ENCODE measurements at regions not wholly inside any gene's neighbourhood (a gene's known extent, or its start where the extent isn't known, plus 50 kb on each side); places are given as distances from the start of the nearest gene placed in this dataset.

DNA sequence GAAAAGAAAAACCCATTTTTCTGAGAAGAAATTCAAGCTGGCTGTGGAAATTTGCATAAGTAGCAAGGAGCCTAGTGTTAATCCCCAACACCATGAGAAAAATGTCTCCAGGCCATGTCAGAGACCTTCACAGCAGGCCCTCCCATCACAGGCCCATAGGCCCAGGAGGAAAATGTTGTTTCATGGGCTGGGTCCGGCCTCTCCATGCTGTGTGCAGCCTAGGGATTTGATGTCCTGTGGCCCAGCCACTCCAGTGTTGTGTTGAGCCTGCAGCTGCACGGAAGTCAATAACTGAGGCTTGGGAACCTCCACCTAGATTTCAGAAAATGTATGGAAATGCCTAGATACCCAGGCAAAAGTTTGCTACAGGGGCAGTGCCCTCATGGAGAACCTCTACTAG is 432.2 kb downstream of the IPO8 start:
- Mint-ChIP-seq H3K27ac (ENCODE audit: unreplicated experiment) (no peak overlapping the region), H3K36me3 (ENCODE audit: unreplicated experiment) (no peaks in the 10 kb centered on the region), H3K4me1 (ENCODE audit: unreplicated experiment) (peaks cover 3% of the 10 kb centered on the region), H3K9me3 (ENCODE audit: unreplicated experiment) (peaks cover 15% of the 10 kb centered on the region), H3K27me3 (ENCODE audit: unreplicated experiment) (peaks cover 18% of the 10 kb centered on the region), H3K4me3 (ENCODE audit: unreplicated experiment) (no peak overlapping the region)
- no peak for DNase-seq (ENCODE audit: extremely low spot score, unreplicated experiment)
- TF ChIP-seq CTCF (IDR thresholded peaks at IDR 0.05): no peak

DNA sequence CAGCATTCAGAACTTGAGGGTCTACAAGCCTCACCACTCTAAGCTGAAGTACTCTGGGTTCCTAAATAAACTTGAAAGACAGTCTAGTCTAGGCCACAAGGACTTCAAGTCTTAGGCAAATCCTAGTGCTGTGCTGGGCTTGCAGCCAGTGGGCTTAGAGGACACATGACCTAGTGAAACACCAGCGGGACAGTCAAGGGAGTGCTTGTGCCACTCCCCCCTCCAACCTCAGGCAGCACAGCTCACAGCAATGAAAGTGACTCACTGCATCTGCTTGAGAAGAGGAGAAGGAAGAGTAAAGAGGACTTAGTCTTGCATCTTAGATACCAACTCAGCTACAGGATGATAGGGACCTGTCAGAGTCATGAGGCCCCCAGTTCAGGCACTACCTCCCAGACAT is 438.1 kb downstream of the IPO8 start:
- DNase-seq (ENCODE audit: extremely low spot score, unreplicated experiment): no peak
- no peak overlapping the region for H3K4me3 Mint-ChIP-seq (ENCODE audit: unreplicated experiment)
- peaks cover 20% of the 10 kb centered on the region for H3K27me3 Mint-ChIP-seq (ENCODE audit: unreplicated experiment)
- H3K4me1 Mint-ChIP-seq (ENCODE audit: unreplicated experiment): no peaks in the 10 kb centered on the region
- no peak overlapping the region for H3K27ac Mint-ChIP-seq (ENCODE audit: unreplicated experiment)
- TF ChIP-seq CTCF (IDR thresholded peaks at IDR 0.05): no peak
- H3K36me3 Mint-ChIP-seq (ENCODE audit: unreplicated experiment): no peaks in the 10 kb centered on the region
- no peaks in the 10 kb centered on the region for H3K9me3 Mint-ChIP-seq (ENCODE audit: unreplicated experiment)

- Mint-ChIP-seq H3K4me3 (ENCODE audit: unreplicated experiment) (no peak overlapping the region), H3K27me3 (ENCODE audit: unreplicated experiment) (peaks cover 13% of the 10 kb centered on the region), H3K9me3 (ENCODE audit: unreplicated experiment) (no peaks in the 10 kb centered on the region), H3K4me1 (ENCODE audit: unreplicated experiment) (no peaks in the 10 kb centered on the region), H3K36me3 (ENCODE audit: unreplicated experiment) (no peaks in the 10 kb centered on the region), H3K27ac (ENCODE audit: unreplicated experiment) (no peak overlapping the region)
- no peak for DNase-seq (ENCODE audit: extremely low spot score, unreplicated experiment)
- no peak for TF ChIP-seq CTCF (IDR thresholded peaks at IDR 0.05)
Observed at GRCh38 chr12:30251546-30251945, 444.1 kb downstream of the IPO8 start.

DNA sequence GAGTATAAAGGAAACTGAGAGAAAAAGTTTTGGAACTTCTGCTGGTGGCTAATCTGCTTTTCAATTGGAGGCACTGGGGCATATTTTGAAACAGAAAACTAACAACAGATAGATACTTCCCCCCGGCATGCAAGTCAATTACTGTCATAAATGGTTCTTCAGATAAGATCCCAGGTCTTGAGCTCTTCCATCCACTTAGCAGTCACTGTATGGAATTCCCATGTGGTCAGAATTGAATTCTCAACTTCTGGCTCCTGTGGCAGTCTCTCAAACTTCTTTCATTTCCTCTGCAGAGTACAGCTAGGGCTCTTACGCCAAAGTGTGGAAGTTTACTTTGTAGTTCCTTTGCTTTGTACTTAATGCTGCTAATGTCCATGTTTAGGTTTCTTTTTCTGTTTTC is 452.2 kb downstream of the IPO8 start:
- H3K27ac Mint-ChIP-seq (ENCODE audit: unreplicated experiment): no peak overlapping the region

DNA sequence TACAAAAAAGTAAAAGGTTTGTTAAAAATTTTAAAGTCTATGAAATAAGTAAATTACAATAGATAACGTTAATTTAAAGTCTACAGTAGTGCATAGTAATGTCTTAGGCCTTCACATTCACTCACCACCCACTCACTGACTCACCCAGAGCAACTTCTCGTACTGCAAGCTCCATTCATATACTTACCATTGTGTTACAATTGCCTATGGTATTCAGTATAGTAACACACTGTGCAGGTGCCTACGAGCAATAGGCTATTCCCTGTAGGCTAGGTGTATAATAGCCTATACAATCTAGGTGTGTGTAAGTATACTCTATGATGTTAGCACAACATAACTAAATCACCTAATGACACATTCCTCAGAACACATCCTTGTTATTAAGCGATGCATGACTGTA is 435.3 kb upstream of the TMTC1 start:
- Mint-ChIP-seq H3K27me3 (ENCODE audit: unreplicated experiment) (peaks cover 14% of the 10 kb centered on the region), H3K27ac (ENCODE audit: unreplicated experiment) (no peak overlapping the region), H3K36me3 (ENCODE audit: unreplicated experiment) (no peaks in the 10 kb centered on the region), H3K4me3 (ENCODE audit: unreplicated experiment) (no peak overlapping the region), H3K9me3 (ENCODE audit: unreplicated experiment) (no peaks in the 10 kb centered on the region), H3K4me1 (ENCODE audit: unreplicated experiment) (no peaks in the 10 kb centered on the region)
- no peak for TF ChIP-seq CTCF (IDR thresholded peaks at IDR 0.05)
- DNase-seq (ENCODE audit: extremely low spot score, unreplicated experiment): no peak

More for the DNA sequence above, 452.2 kb downstream of the IPO8 start:
- Mint-ChIP-seq H3K27me3 (ENCODE audit: unreplicated experiment) (peaks cover 28% of the 10 kb centered on the region), H3K4me3 (ENCODE audit: unreplicated experiment) (no peak overlapping the region), H3K9me3 (ENCODE audit: unreplicated experiment) (no peaks in the 10 kb centered on the region), H3K4me1 (ENCODE audit: unreplicated experiment) (no peaks in the 10 kb centered on the region), H3K36me3 (ENCODE audit: unreplicated experiment) (no peaks in the 10 kb centered on the region)
- no peak for DNase-seq (ENCODE audit: extremely low spot score, unreplicated experiment)
- no peak for TF ChIP-seq CTCF (IDR thresholded peaks at IDR 0.05)

All from osteocyte (in vitro differentiated cells).